MM.1S (cell line): ENCODE measurements at regions not wholly inside any gene's neighbourhood (a gene's known extent, or its start where the extent isn't known, plus 50 kb on each side); places are given as distances from the start of the nearest gene placed in this dataset.

Experiments used
- CTCF ChIP-seq: fragments of 300-600 bp; sonication (generic); IDR thresholded peaks from 2 replicates; pipeline ENCODE4 v1.5.1; 2016; ENCODE audit warnings: antibody characterized with exemption, low read length, mixed read lengths
- EZH2 ChIP-seq: fragments of 300-600 bp; sonication (generic); optimal IDR thresholded peaks from 2 replicates; pipeline ENCODE3; 2017; ENCODE audit warnings: low read depth, mild to moderate bottlenecking, antibody characterized with exemption, low read length, mixed read lengths

- no peak for TF ChIP-seq CTCF
- no peak for TF ChIP-seq EZH2
Observed at GRCh38 chr1:191634801-191635508, 523.3 kb upstream of the RGS18 start.
